NB4 (cell line): ENCODE measurements at regions not wholly inside any gene's neighbourhood (a gene's known extent, or its start where the extent isn't known, plus 50 kb on each side); places are given as distances from the start of the nearest gene placed in this dataset.

ENCODE experiments used
- TF ChIP-seq, protein P1 (sequence below): IDR thresholded peaks from one replicate; pipeline ENCODE4 v1.5.1; 2012; ENCODE audit warnings: low read depth, low read length
- TF ChIP-seq, protein P2 (sequence below): IDR thresholded peaks from 2 replicates; pipeline ENCODE4 v1.6.1; 2011; ENCODE audit warnings: low read depth, low read length

DNA sequence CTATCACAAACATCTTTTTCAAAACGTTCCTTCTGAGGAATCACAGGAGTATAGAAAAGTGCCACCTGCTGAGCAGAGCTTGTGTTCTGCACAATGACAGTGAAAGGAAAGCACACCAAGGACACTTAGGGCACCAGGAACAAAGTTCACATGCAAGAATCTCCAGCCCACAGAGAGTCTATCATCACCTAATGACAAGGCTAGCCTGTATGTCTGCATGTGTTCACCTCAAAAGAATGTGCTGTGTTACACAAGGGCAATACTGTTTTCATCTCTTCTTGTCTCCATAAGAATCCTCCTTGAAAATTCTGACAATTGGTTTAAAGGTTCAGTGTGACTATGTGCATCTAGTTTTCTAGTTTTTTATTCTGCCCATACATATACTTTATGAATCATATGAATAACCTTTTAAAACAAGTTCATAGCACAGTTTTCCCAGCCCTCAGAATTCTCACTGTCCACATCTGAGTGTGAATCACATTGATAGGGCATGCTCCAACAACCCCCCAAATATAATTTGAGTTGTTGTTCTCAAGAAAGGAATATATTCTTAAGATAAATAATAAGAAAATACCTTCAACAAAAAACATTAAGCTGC lies 118.0 kb downstream of the PWWP3B start:
- TF ChIP-seq, protein P1, sequence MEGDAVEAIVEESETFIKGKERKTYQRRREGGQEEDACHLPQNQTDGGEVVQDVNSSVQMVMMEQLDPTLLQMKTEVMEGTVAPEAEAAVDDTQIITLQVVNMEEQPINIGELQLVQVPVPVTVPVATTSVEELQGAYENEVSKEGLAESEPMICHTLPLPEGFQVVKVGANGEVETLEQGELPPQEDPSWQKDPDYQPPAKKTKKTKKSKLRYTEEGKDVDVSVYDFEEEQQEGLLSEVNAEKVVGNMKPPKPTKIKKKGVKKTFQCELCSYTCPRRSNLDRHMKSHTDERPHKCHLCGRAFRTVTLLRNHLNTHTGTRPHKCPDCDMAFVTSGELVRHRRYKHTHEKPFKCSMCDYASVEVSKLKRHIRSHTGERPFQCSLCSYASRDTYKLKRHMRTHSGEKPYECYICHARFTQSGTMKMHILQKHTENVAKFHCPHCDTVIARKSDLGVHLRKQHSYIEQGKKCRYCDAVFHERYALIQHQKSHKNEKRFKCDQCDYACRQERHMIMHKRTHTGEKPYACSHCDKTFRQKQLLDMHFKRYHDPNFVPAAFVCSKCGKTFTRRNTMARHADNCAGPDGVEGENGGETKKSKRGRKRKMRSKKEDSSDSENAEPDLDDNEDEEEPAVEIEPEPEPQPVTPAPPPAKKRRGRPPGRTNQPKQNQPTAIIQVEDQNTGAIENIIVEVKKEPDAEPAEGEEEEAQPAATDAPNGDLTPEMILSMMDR: no peak
- TF ChIP-seq, protein P2, sequence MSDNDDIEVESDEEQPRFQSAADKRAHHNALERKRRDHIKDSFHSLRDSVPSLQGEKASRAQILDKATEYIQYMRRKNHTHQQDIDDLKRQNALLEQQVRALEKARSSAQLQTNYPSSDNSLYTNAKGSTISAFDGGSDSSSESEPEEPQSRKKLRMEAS: no peak
